ENCODE measurements at regions not wholly inside any gene's neighbourhood (a gene's known extent, or its start where the extent isn't known, plus 50 kb on each side); places are given as distances from the start of the nearest gene placed in this dataset.

DNA sequence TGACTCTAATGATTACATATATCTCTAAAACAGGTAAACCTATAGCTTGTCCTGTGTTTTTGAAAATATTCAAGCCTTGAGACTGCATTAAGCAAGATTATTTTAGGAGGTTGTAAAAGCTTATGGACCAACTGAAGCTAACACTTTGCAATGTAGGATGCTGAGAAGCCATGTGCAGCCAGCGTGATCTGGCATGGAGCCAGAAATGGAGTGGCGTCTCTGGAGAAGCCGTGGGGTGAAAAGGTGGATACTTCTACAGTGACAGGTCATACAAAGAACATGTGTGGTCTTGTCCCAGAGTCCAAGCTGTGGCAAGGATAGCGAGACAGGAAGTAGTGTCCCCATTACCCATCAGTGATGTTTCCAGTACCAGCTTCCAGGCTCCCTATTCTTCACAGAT is 100.8 kb upstream of the CD180 start:
- TF ChIP-seq POLR2A (IDR thresholded peaks at IDR 0.05; ENCODE audit: low read depth, low read length) (no peak), SPI1 (IDR thresholded peaks at IDR 0.05; ENCODE audit: low read depth, low read length) (no peak)
